ENCODE measurements at regions not wholly inside any gene's neighbourhood (a gene's known extent, or its start where the extent isn't known, plus 50 kb on each side); places are given as distances from the start of the nearest gene placed in this dataset.
A peak's percentile ranks its signal among the peaks of the same experiment; 100 is the strongest.

DNA sequence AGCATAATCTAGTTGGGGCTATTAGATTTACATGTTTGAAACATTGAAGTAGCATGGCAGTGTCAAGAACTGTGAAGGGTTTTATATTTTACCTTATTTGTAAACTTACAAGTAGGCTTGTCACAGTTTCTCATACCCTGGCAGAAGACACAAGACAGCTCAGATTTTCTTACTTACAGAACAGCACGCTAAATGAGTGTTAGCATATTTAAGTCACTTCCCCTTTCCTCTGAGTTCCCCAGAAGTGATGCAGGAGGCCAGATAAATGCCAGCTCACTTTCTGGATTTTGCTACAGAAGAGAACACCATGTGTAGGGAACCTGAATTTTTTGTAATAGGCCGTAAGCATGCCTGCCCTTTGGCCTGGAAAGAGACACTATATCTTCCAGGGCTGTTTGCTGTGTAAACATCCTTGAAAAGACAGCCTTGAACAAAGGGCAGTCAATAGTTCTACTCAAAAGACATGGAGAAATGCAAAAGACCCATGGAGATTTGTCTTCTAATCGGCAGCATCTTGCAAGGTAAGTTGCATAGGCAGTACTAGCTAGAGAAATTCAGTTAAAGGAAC is 279.1 kb downstream of the PHF14 start:
- H4K20me1 ChIP-seq (ENCODE audit: control insufficient read depth, extremely low read depth, insufficient read depth, low read length): no peaks in the 10 kb centered on the region
- no peak overlapping the region for H3K9ac ChIP-seq (ENCODE audit: insufficient read depth, low read length)
- H2AFZ ChIP-seq (ENCODE audit: low read length): no peak overlapping the region
- no peak overlapping the region for H3K27ac ChIP-seq (ENCODE audit: insufficient read depth, low read length)
- H3K79me2 ChIP-seq (ENCODE audit: control insufficient read depth, insufficient read depth, low read length): no peaks in the 10 kb centered on the region
- H3K9me3 ChIP-seq (ENCODE audit: control insufficient read depth, insufficient read depth, low read depth, low read length): no peaks in the 10 kb centered on the region
- no peak overlapping the region for H3K4me2 ChIP-seq (ENCODE audit: extremely low read depth, insufficient read depth, low read length)
- TF ChIP-seq, protein P1, sequence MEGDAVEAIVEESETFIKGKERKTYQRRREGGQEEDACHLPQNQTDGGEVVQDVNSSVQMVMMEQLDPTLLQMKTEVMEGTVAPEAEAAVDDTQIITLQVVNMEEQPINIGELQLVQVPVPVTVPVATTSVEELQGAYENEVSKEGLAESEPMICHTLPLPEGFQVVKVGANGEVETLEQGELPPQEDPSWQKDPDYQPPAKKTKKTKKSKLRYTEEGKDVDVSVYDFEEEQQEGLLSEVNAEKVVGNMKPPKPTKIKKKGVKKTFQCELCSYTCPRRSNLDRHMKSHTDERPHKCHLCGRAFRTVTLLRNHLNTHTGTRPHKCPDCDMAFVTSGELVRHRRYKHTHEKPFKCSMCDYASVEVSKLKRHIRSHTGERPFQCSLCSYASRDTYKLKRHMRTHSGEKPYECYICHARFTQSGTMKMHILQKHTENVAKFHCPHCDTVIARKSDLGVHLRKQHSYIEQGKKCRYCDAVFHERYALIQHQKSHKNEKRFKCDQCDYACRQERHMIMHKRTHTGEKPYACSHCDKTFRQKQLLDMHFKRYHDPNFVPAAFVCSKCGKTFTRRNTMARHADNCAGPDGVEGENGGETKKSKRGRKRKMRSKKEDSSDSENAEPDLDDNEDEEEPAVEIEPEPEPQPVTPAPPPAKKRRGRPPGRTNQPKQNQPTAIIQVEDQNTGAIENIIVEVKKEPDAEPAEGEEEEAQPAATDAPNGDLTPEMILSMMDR (conservative IDR thresholded peaks at IDR 0.05 in 1 of 2, IDR thresholded peaks at IDR 0.05 in 1 of 2; ENCODE audit: low read depth in 1 of 2, low read length in 2 of 2): no peak
- no peak for TF ChIP-seq EZH2 (IDR thresholded peaks at IDR 0.05; ENCODE audit: low read length, missing control alignments)
- DNase-seq (ENCODE audit: low read depth in 2 of 2): no peak
- no peaks in the 10 kb centered on the region for H3K4me1 ChIP-seq (ENCODE audit: control insufficient read depth, extremely low read depth, insufficient read depth, low read length)
- no peak overlapping the region for H3K4me3 ChIP-seq (replicated peaks in 1 of 4; ENCODE audit: control extremely low read depth in 1 of 4, insufficient read depth in 1 of 4, low read depth in 3 of 4, low read length in 4 of 4)
- no peaks in the 10 kb centered on the region for H3K36me3 ChIP-seq (ENCODE audit: control insufficient read depth, insufficient read depth, low read length)
- H3K27me3 ChIP-seq (ENCODE audit: control insufficient read depth, insufficient read depth, low read length): no peaks in the 10 kb centered on the region

DNA sequence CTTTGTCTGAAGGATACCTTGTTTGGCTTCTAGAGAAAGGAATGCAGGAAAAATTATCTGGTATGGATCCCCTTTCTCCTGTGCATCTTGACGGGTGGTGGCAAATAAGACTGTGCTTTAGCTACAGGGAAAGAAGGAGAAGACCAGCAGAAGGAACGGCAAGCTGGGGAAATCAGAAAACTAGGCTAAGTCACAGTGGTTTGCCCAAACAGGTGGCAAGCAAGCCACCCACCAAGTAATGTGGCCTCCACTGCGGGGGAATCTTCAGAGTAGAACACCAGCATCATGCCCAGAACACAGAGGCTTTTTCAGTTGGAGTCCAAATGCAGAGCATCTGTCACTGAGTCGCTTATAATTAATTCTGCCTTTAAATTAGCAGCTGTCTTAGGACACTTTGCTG is 282.8 kb downstream of the PHF14 start:
- no peak for TF ChIP-seq EZH2 (IDR thresholded peaks at IDR 0.05; ENCODE audit: low read length, missing control alignments)
- TF ChIP-seq, protein P1 (conservative IDR thresholded peaks at IDR 0.05 in 1 of 2, IDR thresholded peaks at IDR 0.05 in 1 of 2; ENCODE audit: low read depth in 1 of 2, low read length in 2 of 2): no peak
- Histone ChIP-seq H3K4me2 (ENCODE audit: extremely low read depth, insufficient read depth, low read length) (no peak overlapping the region), H3K9me3 (ENCODE audit: control insufficient read depth, insufficient read depth, low read depth, low read length) (no peaks in the 10 kb centered on the region), H3K79me2 (ENCODE audit: control insufficient read depth, insufficient read depth, low read length) (no peaks in the 10 kb centered on the region), H2AFZ (ENCODE audit: low read length) (no peak overlapping the region), H3K27ac (ENCODE audit: insufficient read depth, low read length) (no peak overlapping the region), H3K27me3 (ENCODE audit: control insufficient read depth, insufficient read depth, low read length) (no peaks in the 10 kb centered on the region), H4K20me1 (ENCODE audit: control insufficient read depth, extremely low read depth, insufficient read depth, low read length) (no peaks in the 10 kb centered on the region), H3K36me3 (ENCODE audit: control insufficient read depth, insufficient read depth, low read length) (no peaks in the 10 kb centered on the region), H3K4me3 (replicated peaks in 1 of 4; ENCODE audit: control extremely low read depth in 1 of 4, insufficient read depth in 1 of 4, low read depth in 3 of 4, low read length in 4 of 4) (no peak overlapping the region), H3K4me1 (ENCODE audit: control insufficient read depth, extremely low read depth, insufficient read depth, low read length) (no peaks in the 10 kb centered on the region), H3K9ac (ENCODE audit: insufficient read depth, low read length) (no peak overlapping the region)
- no peak for DNase-seq (ENCODE audit: low read depth in 2 of 2)

DNA sequence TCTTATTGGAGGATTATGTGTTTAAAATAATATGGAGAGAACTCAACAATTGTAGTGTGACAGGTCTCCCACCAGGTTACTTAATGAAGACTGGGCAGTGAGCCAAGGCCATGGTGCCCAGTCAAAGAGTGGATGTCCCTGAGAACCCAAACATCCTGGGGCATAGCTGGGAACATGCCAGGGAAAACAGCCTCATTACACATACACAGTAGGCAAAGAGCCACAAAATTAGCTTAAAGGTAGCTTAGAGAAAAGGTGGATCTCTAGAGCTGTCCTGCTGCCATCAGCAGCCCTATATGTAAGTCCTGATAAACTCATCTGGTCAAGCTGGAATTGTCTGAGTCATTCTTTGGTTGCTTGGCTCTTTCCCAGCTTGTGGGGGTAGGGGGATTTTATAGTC is 287.8 kb downstream of the PHF14 start:
- no peak overlapping the region for H3K9ac ChIP-seq (ENCODE audit: insufficient read depth, low read length)
- H3K27me3 ChIP-seq (ENCODE audit: control insufficient read depth, insufficient read depth, low read length): no peaks in the 10 kb centered on the region
- H3K79me2 ChIP-seq (ENCODE audit: control insufficient read depth, insufficient read depth, low read length): no peaks in the 10 kb centered on the region
- no peak overlapping the region for H3K4me2 ChIP-seq (ENCODE audit: extremely low read depth, insufficient read depth, low read length)
- TF ChIP-seq EZH2 (IDR thresholded peaks at IDR 0.05; ENCODE audit: low read length, missing control alignments): no peak
- TF ChIP-seq, protein P1 (conservative IDR thresholded peaks at IDR 0.05 in 1 of 2, IDR thresholded peaks at IDR 0.05 in 1 of 2; ENCODE audit: low read depth in 1 of 2, low read length in 2 of 2): no peak
- no peak overlapping the region for H3K27ac ChIP-seq (ENCODE audit: insufficient read depth, low read length)
- H4K20me1 ChIP-seq (ENCODE audit: control insufficient read depth, extremely low read depth, insufficient read depth, low read length): no peaks in the 10 kb centered on the region
- DNase-seq (ENCODE audit: low read depth in 2 of 2): peak in 1 of 2 donors; percentile 25
- no peak overlapping the region for H3K4me3 ChIP-seq (replicated peaks in 1 of 4; ENCODE audit: control extremely low read depth in 1 of 4, insufficient read depth in 1 of 4, low read depth in 3 of 4, low read length in 4 of 4)
- no peaks in the 10 kb centered on the region for H3K4me1 ChIP-seq (ENCODE audit: control insufficient read depth, extremely low read depth, insufficient read depth, low read length)
- no peaks in the 10 kb centered on the region for H3K36me3 ChIP-seq (ENCODE audit: control insufficient read depth, insufficient read depth, low read length)
- no peaks in the 10 kb centered on the region for H3K9me3 ChIP-seq (ENCODE audit: control insufficient read depth, insufficient read depth, low read depth, low read length)
- no peak overlapping the region for H2AFZ ChIP-seq (ENCODE audit: low read length)

All from fibroblast of lung (primary cell).